ENCODE measurements at regions not wholly inside any gene's neighbourhood (a gene's known extent, or its start where the extent isn't known, plus 50 kb on each side); places are given as distances from the start of the nearest gene placed in this dataset.
"Not testable (repeated sequence)": the region's sequence is repeated elsewhere in the genome, so short reads cannot be mapped to it uniquely, and the experiment has no call there.

- Histone ChIP-seq H3K36me3 (no peaks in the 10 kb centered on the region), H3K27ac (no peak overlapping the region), H3K4me1 (no peaks in the 10 kb centered on the region), H3K27me3 (no peaks in the 10 kb centered on the region), H3K4me3 (no peak overlapping the region), H3K9me3 (no peaks in the 10 kb centered on the region)
- TF ChIP-seq CTCF (IDR thresholded peaks at IDR 0.05) (no peak), POLR2A (IDR thresholded peaks at IDR 0.05) (no peak)
- DNase-seq = no peak
Measured at GRCh38 chr1:100649146-100649545, 70.4 kb upstream of the VCAM1 start.

- TF ChIP-seq CTCF (IDR thresholded peaks at IDR 0.05) (no peak), POLR2A (IDR thresholded peaks at IDR 0.05) (no peak)
- Histone ChIP-seq H3K4me3 (no peak overlapping the region), H3K27ac (no peak overlapping the region), H3K36me3 (no peaks in the 10 kb centered on the region), H3K9me3 (no peaks in the 10 kb centered on the region), H3K4me1 (no peaks in the 10 kb centered on the region), H3K27me3 (no peaks in the 10 kb centered on the region)
- DNase-seq = no peak
Measured at GRCh38 chr1:100657876-100658715, 61.4 kb upstream of the VCAM1 start.

- TF ChIP-seq CTCF (IDR thresholded peaks at IDR 0.05) (no peak), POLR2A (IDR thresholded peaks at IDR 0.05) (no peak)
- no peaks in the 10 kb centered on the region for H3K27me3 ChIP-seq
- no peaks in the 10 kb centered on the region for H3K9me3 ChIP-seq
- no peak for DNase-seq
- no peaks in the 10 kb centered on the region for H3K4me1 ChIP-seq
- H3K27ac ChIP-seq = no peak overlapping the region
- H3K4me3 ChIP-seq = no peak overlapping the region
- H3K36me3 ChIP-seq = no peaks in the 10 kb centered on the region
Measured at GRCh38 chr1:100658716-100659026, 60.9 kb upstream of the VCAM1 start.

- Histone ChIP-seq H3K9me3 (no peaks in the 10 kb centered on the region), H3K4me1 (no peaks in the 10 kb centered on the region), H3K27me3 (no peaks in the 10 kb centered on the region), H3K36me3 (no peaks in the 10 kb centered on the region), H3K4me3 (no peak overlapping the region), H3K27ac (no peak overlapping the region)
- no peak for DNase-seq
- TF ChIP-seq POLR2A (IDR thresholded peaks at IDR 0.05) (no peak), CTCF (IDR thresholded peaks at IDR 0.05) (no peak)
Measured at GRCh38 chr1:100661176-100661575, 58.4 kb upstream of the VCAM1 start.

- H3K36me3 ChIP-seq, H3K4me3 ChIP-seq, H3K9me3 ChIP-seq, H3K27ac ChIP-seq, DNase-seq, H3K27me3 ChIP-seq, H3K4me1 ChIP-seq: not testable (repeated sequence)
Measured at GRCh38 chr1:100668494-100668893, 51.0 kb upstream of the VCAM1 start.
